GM21526 (cell line): ENCODE measurements at regions not wholly inside any gene's neighbourhood (a gene's known extent, or its start where the extent isn't known, plus 50 kb on each side); places are given as distances from the start of the nearest gene placed in this dataset.
A peak's percentile ranks its signal among the peaks of the same experiment; 100 is the strongest.
"Not testable (repeated sequence)": the region's sequence is repeated elsewhere in the genome, so short reads cannot be mapped to it uniquely, and the experiment has no call there.

Source experiments
- ATAC-seq: cut with Tn5 transposase; IDR thresholded peaks from one replicate; pipeline ENCODE4 v1.9.1; 2021; ENCODE audit warnings: moderate library complexity; ENCODE audit not compliant: unreplicated experiment, low FRiP score

DNA sequence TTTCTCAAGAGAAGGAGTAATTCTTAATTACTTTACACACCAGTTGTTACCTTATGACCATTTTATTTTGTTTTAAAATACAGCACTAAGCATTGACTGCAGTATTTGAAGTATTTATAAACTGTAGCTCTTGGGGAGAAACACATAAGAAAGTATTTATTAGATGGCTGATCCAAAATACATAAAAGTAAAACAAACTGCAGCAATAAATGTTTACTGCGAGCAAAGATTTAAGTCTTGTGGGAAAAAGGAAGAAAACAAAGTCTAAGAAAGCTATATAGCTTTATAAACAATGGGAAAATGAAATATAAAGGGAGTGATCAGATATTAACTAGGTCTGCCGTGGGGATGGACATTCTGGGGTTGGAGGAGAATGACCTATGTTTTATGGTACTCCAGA is 347.2 kb upstream of the ZC3H15 start:
- no peak for ATAC-seq

- ATAC-seq, result no peak
Observed at GRCh38 chr2:186159101-186159500, 327.0 kb upstream of the ZC3H15 start.

GRCh38 chr2:186164325-186164724 is 321.7 kb upstream of the ZC3H15 start:
- ATAC-seq, result no peak

- no peak for ATAC-seq
Observed at GRCh38 chr2:186170693-186171092, 315.4 kb upstream of the ZC3H15 start.

DNA sequence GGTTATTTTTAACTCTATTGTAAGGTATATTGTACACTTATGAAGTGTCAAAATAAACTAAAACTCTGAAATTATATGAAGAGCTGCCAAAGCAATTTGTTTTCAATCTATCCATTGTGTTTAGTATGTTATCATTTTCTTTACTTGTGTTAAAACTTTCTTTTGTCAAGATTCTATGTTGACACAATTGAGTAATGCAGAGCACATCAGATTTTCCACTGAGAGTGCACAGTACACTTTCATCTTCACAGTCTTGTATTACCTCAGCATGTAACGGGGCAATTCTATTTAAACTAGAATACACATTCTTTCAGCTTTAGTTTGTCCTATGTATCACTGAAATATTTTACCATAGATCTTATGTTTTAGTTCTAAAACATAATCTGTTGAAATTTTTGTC is 304.4 kb upstream of the ZC3H15 start:
- no peak for ATAC-seq

GRCh38 chr2:186182366-186182765 is 303.7 kb upstream of the ZC3H15 start:
- ATAC-seq, result not testable (repeated sequence)

- no peak for ATAC-seq
Observed at GRCh38 chr2:186183406-186183805, 302.7 kb upstream of the ZC3H15 start.

- ATAC-seq, result no peak
Observed at GRCh38 chr2:186187854-186188253, 298.2 kb upstream of the ZC3H15 start.

- no peak for ATAC-seq
Observed at GRCh38 chr2:186189816-186190215, 296.2 kb upstream of the ZC3H15 start.

DNA sequence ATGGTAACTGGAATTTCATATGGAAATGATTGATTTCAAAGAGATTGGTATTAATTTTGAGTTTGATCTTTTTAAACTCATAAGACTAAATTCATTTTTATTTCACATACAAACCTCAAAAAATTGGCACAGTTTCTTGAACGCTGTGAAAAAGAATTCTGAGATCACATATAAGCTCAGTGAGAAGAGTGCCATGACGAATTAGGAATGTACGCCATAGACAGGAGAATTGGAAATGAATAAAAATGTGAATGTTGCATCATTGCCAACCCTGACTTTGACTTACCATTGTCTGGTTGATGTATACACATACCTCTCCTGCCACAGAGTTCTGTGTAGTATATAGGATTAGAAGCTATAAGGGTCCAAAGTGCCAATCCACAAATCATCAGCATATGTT is 290.4 kb upstream of the ZC3H15 start:
- no peak for ATAC-seq

GRCh38 chr2:186197955-186198354 is 288.1 kb upstream of the ZC3H15 start:
- no peak for ATAC-seq

DNA sequence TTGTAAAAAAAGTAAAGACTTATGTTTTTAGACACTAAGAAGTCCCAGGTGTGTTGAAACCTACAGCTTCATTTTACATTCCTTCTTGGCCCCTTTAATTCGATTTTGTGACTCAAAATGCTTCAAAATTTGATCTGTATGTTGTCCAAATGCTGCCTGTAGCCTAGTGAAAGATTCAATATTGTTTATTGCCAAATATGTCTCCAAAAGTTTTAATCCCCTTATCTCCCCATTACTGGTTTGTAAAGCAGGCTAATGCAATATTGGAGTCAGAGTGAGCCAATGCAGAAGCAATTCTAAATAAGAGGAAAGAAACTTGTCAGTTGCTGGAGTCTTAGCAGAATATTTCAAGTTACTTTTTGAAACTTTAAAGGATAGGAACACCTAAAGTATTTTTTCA is 287.0 kb upstream of the ZC3H15 start:
- ATAC-seq, result no peak

DNA sequence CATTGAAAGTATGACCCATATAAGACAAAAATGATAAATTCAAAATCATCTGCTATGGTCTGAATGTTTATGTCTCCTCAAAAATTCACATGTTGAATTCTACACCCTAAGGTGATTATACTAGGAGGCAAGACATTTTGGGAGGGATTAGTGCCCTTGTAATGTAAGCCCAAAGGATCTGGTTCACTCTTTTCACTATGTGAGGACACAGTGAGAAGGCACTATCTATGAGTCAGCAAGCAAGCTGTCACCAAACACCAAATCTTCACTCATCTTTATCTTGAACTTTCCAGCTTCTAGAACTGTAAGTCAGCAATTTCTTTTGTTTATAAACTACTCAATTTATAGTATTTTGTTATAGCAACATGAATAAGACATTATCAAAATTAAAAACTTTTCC is 284.7 kb upstream of the ZC3H15 start:
- no peak for ATAC-seq

DNA sequence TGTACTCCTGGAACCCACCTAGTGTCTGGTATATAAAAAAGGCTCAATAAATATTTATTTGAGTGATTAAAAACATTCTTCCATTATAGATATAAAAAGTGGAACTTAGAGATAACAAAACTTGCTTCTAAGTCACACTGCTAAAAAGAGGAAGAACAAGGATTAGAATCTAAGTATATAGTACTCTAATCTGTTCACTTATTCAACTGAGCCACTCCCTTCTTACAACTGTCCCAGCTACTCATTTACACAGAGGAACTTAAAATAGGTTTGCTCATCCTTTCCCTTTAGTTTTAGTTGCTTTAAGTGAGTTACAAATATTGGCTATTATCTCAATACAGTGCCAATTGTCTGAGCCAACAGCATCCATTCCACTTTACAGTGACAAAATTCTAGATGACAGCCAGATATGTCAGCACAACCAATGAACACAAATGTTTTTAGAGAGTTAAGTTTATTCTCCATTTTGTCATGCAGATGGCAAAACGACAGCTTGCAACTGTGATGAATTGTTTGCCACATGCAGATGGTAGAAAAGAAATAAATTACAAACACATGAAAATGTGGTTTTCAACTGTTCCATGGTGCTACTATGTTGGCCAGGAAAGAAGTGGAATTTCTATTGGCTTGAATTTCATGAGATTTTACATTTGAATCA is 280.7 kb upstream of the ZC3H15 start:
- no peak for ATAC-seq

DNA sequence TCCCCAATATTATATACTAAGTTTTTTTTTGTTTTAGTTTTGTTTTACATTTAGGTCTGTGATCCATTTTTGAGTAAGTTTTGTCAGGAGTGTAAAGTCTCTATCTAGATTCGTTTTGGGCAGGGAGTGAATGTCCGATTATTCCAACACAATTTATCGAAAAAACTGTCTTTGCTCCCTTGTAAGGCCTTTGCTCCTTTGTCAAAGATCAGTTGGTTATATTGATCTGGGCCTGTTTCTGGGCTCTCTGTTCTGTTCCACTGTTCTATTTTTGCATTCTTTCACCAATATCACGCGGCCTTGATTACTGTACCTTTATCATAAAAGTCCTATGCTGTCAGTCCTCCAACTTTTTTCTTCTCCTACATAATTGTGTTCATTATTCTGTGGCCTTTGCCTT is 276.5 kb upstream of the ZC3H15 start:
- no peak for ATAC-seq

DNA sequence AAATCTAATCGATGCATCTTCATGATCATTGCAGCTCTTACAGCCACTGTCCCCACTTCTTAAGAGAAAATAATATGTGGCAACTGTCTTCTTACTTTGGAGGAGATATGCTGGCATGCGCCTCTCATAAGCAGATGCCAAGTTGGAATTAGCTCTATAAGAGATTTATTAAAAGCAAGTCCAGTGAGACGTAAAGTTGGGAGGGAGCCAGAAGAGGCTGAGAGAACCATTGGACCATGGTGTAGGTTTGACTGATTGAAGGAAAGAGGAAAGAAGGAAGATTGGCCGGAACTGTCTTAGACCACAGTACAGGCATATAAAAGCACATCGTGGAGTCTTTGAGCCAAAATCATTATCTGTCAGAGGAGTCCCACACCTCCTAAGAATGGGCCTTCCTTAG is 265.7 kb upstream of the ZC3H15 start:
- no peak for ATAC-seq

- ATAC-seq, result no peak
Observed at GRCh38 chr2:186229265-186229664, 256.8 kb upstream of the ZC3H15 start.

GRCh38 chr2:186241874-186242273 is 244.2 kb upstream of the ZC3H15 start:
- no peak for ATAC-seq

GRCh38 chr2:186254759-186255158 is 231.3 kb upstream of the ZC3H15 start:
- ATAC-seq, result no peak

DNA sequence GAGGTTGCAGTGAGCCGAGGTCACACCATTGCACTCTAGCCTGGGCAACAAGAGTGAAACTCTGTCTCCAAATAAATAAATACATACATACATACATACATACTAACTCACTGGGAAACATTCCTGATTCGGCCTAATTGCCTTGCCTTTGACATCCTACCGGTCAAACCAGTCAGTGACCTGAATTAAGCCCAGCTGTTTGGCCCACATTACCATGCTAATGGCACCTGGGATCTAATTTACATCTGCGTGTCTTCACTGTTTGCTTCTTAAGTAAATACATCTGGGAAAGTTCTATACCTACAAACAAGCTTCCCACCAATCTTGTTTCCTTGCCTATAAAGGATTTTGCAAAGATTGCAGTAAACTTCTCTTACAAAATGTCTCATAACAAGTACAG is 230.2 kb upstream of the ZC3H15 start:
- no peak for ATAC-seq

GRCh38 chr2:186256540-186256939 is 229.5 kb upstream of the ZC3H15 start:
- ATAC-seq, result peak; percentile 79

DNA sequence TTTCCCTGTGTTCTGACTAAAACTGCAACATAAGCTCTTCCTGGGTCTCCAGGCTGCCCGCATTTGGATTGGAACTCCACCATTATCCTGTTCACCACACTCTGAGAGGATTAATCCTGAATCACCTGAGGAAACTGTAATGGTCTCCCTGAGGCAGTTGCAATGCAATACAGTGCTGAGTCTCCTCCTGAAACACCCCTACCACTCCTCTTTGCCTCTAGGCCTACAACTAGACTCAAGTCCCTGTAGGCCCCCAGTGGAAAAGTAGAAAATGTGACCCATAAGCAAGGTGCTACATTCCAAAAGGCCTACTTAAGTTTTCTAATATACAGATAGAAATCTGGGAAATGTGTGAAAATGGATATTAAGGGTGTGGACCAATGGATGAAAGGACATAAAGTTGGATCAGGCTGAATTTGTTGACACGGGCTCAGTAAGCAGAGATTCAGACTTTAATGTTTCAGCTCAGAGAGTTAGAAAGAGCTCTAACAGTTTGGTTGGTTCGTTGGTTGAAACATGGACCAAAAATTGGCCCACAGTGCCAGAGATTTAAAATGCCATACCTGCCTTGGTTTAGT is 222.3 kb upstream of the ZC3H15 start:
- no peak for ATAC-seq

DNA sequence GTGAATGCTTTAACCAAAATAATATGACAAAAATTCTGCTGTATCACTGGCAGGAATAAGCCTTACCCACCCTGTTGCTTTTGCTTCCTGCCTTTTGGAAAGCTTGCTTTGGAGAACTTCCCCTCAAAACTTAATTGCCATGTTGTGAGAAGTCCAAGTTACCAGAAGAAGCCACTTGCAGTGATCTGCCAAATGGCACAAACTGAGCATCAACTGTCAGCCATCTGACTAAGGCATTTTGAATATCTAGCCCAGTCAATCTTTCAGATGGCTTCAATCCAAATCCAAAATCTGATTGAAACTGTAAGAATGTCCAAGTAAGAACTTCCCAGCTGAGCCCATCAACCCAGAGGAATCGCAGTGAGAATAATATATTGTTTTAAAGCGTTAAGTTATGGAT is 216.5 kb upstream of the ZC3H15 start:
- ATAC-seq, result no peak
